ENCODE measurements at regions not wholly inside any gene's neighbourhood (a gene's known extent, or its start where the extent isn't known, plus 50 kb on each side); places are given as distances from the start of the nearest gene placed in this dataset.

- H2AFZ ChIP-seq (ENCODE audit: low read length): no peak overlapping the region
- H3K14ac ChIP-seq (ENCODE audit: insufficient read depth, low read length): no peak overlapping the region
- H3K56ac ChIP-seq (ENCODE audit: insufficient read length, low read depth, low read length): no peak overlapping the region
- no peak overlapping the region for H3K27ac ChIP-seq (ENCODE audit: insufficient read length, low read depth, low read length)
- no peak overlapping the region for H2BK120ac ChIP-seq (ENCODE audit: low read depth, low read length, poor library complexity, severe bottlenecking)
- H4K91ac ChIP-seq (ENCODE audit: insufficient read length, low read depth, low read length): no peak overlapping the region
- no peak overlapping the region for H3K27ac Mint-ChIP-seq
- H3K9me3 Mint-ChIP-seq: no peaks in the 10 kb centered on the region
- H3K4ac ChIP-seq (ENCODE audit: low read depth, low read length): no peak overlapping the region
- no peak overlapping the region for H3K9ac ChIP-seq (ENCODE audit: extremely low read depth, insufficient read length, low read length)
- H3K23ac ChIP-seq (ENCODE audit: insufficient read length, low read depth, low read length): no peak overlapping the region
- H3K36me3 Mint-ChIP-seq (ENCODE audit: insufficient read depth in 1 of 3, low read depth in 3 of 3): no peaks in the 10 kb centered on the region
- TF ChIP-seq CTCF (conservative IDR thresholded peaks at IDR 0.05): no peak
- H3T11ph ChIP-seq (ENCODE audit: low read length): no peak overlapping the region
- no peaks in the 10 kb centered on the region for H3K79me2 ChIP-seq (ENCODE audit: insufficient read depth, low read length)
- no peak overlapping the region for H2BK5ac ChIP-seq (ENCODE audit: insufficient read length, low read length)
- H4K8ac ChIP-seq (replicated peaks; ENCODE audit: insufficient read length, low read depth, low read length): no peak overlapping the region
- no peak overlapping the region for H2BK15ac ChIP-seq (ENCODE audit: low read depth, low read length)
- H2BK20ac ChIP-seq (ENCODE audit: low read depth, low read length, poor library complexity, severe bottlenecking): no peak overlapping the region
- H3K9me3 ChIP-seq (ENCODE audit: control insufficient read depth, low read depth, low read length): no peaks in the 10 kb centered on the region
- no peak overlapping the region for H3K4me3 Mint-ChIP-seq
- no peak overlapping the region for H3K4me2 ChIP-seq (ENCODE audit: insufficient read depth, insufficient read length, low read length)
- no CpG with 5 or more reads among the region's 7 CpGs for whole genome bisulfite sequencing (ENCODE audit: extremely low coverage, insufficient read length, low lambda C conversion rate)
- no peaks in the 10 kb centered on the region for H3K27me3 Mint-ChIP-seq (ENCODE audit: low read depth)
- H4K20me1 ChIP-seq (ENCODE audit: control insufficient read depth, insufficient read depth, insufficient read length): no peaks in the 10 kb centered on the region
- no peak overlapping the region for H3K18ac ChIP-seq (ENCODE audit: insufficient read length, low read depth, low read length)
- H4K5ac ChIP-seq (ENCODE audit: insufficient read length, low read depth, low read length): no peak overlapping the region
- no peak overlapping the region for H2AK5ac ChIP-seq (ENCODE audit: insufficient read length, low read length)
- H3K4me1 Mint-ChIP-seq: no peaks in the 10 kb centered on the region
- H3K23me2 ChIP-seq (ENCODE audit: insufficient read length, low read depth, low read length, poor library complexity, severe bottlenecking): no peaks in the 10 kb centered on the region
- H3K4me1 ChIP-seq (ENCODE audit: insufficient read depth, low read length): no peaks in the 10 kb centered on the region
- H2BK12ac ChIP-seq (ENCODE audit: insufficient read length, low read depth, low read length): no peak overlapping the region
- no peaks in the 10 kb centered on the region for H3K79me1 ChIP-seq (ENCODE audit: insufficient read depth, low read depth, low read length, poor library complexity, severe bottlenecking)
- DNase-seq: no peak
- H3K27me3 ChIP-seq (ENCODE audit: insufficient read depth, low read length): no peaks in the 10 kb centered on the region
Observed at GRCh38 chr4:19520939-19521520, 730.7 kb upstream of the SLIT2 start.
